WI38 (cell line): ENCODE measurements at regions not wholly inside any gene's neighbourhood (a gene's known extent, or its start where the extent isn't known, plus 50 kb on each side); places are given as distances from the start of the nearest gene placed in this dataset.

Experiments
- H3K4me3 ChIP-seq: 2 replicates; pipeline ENCODE4 v1.5.1; 2011; ENCODE audit warnings: low read depth, mild to moderate bottlenecking, control low read depth, low read length
- TF ChIP-seq, protein P1 (sequence below): IDR thresholded peaks from 2 replicates; pipeline ENCODE4 v1.5.1; 2012; ENCODE audit warnings: low read depth, mild to moderate bottlenecking, control low read depth, low read length

DNA sequence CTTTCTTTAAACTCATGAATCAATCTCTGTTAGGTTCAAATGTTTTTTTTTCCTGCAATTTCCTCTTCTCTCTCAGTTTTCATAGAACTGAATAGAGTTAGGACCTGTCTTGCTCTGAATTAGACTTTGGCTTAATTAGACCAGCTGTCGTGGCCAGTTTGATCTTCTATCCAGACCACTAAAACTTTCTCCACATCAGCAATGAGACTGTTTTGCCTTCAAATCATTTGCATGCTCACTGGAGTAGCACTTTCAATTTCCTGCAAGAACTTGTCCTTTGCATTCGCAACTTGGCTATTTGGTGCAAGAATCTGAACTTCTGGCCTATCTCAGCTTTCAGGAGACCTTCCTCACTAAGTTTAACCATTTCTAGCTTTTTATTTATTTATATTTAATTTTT is 2002.2 kb upstream of the PIK3C3 start:
- TF ChIP-seq, protein P1, sequence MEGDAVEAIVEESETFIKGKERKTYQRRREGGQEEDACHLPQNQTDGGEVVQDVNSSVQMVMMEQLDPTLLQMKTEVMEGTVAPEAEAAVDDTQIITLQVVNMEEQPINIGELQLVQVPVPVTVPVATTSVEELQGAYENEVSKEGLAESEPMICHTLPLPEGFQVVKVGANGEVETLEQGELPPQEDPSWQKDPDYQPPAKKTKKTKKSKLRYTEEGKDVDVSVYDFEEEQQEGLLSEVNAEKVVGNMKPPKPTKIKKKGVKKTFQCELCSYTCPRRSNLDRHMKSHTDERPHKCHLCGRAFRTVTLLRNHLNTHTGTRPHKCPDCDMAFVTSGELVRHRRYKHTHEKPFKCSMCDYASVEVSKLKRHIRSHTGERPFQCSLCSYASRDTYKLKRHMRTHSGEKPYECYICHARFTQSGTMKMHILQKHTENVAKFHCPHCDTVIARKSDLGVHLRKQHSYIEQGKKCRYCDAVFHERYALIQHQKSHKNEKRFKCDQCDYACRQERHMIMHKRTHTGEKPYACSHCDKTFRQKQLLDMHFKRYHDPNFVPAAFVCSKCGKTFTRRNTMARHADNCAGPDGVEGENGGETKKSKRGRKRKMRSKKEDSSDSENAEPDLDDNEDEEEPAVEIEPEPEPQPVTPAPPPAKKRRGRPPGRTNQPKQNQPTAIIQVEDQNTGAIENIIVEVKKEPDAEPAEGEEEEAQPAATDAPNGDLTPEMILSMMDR = no peak
- no peak overlapping the region for H3K4me3 ChIP-seq

DNA sequence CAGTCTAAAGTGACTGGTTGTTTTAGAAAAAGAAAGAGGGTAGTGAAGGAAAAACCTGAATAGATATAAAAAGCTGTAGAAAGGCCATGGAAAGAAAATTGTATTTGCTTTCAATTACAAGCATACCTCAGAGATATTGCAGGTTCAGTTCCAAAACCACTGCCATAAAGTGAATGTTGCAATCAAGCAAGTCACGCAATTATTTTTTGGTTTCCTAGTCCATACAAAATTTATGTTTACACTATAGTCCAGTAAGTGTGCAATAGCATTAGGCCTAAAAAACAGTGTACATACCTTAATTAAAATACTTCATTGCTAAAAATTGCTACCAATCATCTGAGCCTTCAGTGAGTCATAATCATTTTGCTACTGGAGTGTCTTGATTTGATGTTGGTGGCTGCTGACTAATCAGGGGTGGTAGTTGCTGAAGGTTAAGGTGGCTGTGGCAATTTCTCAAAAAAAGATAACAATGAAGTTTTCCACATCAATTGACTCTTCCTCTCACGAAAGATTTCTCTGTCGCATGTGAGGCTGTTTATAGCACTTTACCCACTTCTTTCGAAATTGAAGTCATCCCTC is 2003.8 kb upstream of the PIK3C3 start:
- TF ChIP-seq, protein P1 = no peak

DNA sequence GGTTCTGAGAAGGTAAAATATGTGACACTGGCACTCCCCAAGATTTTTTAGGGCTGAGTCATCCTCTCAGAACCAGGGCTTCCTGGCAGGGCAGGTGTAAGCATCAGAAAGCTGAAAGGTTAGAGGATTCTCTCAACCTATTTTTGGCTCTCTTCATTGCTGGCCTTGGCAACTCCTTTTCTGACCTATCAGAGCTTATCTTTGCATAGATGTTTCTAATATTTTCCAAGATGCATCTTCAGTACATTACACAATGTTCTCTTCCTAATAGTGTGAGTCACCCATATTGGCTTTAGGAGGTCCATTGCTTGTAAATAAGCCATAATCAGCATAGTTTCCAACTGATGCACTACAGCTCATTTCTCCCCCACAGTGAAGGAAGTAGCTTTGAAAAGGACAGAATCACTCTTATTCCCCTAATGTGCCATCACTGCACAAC is 2008.4 kb upstream of the PIK3C3 start:
- H3K4me3 ChIP-seq = no peak overlapping the region
- TF ChIP-seq, protein P1 = no peak

More for the DNA sequence above, 2003.8 kb upstream of the PIK3C3 start:
- H3K4me3 ChIP-seq = no peak overlapping the region

DNA sequence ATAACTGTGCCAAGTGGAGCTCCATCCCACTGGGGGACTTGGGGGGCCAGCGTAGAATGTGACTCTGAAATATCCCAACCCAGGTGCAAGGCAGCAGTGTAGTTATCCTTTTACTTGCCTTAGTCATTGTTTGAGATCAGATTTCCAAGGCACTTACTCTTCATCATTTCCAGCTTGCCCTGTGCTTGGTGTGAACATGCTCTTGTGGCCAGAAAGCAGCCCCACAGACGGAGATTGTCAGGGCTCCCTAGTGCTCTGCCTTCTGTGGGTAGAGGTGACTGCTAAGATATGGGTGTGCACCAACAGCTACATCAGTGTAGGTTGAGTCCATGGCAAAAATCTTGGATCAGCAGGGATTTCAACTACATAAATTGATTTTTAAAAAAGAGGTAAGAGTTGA is 2010.0 kb upstream of the PIK3C3 start:
- TF ChIP-seq, protein P1 = no peak
- H3K4me3 ChIP-seq = no peak overlapping the region

DNA sequence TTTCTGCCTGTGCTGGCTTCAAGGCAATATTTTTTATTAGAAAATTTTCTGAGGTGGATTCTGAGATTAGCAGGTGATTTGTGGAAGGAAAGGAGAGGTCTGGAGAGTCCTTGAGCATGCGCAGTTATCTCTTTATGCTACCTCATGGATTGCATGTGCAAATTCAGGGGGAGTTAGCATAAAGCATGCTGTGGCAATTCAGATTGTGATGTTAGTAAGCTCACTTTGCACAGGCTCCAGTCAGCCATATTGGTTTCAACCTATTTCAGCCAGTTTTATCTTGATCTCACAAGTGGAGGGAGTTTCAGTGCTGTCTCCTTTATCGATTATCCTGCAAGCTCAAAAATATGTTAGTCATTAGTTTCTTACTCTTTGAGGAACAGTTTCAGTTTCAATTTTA is 2012.3 kb upstream of the PIK3C3 start:
- TF ChIP-seq, protein P1 = no peak

DNA sequence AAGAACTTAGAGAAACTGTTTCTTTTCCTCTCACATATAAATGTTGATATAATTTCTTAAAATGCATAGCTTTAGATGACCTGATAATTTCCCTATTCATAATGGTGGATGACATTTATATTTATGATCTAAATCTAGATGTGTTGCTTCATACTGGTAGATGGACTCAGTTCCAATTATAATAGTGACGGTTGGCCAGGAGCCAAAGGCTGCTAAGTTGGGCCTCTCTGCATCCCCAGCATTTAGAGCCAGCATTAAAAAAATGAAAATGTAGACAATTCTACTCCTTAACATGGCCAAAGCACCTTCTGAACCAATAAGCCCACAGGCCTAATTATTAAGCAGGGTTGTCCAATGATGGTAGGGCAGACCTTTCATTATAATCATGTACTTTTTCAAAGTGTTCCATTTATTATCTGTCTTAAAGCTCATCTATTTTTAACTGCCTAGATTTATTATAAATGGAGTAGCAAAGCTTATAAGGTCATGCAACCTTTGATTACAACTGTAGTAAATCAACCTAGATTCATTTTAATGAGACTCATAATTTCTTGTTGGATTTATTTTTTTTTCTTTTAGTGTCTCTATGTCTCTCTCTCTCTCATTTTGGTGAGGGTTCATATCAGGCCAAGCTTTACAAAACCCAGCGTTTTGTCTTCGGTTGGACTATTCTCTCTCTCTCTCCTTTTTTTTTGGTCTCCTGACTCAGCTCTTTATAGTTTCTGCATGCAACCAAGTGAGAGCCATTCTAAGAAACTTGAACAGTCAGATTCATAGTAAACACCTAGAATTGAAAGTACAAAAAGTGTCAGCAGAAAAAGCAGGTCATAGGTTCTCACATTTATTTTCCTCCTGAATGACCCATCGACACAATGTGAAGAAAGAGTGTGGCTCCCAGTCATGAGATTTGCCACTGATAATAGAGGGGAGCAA is 2016.1 kb upstream of the PIK3C3 start:
- TF ChIP-seq, protein P1 = no peak
- H3K4me3 ChIP-seq = no peak overlapping the region

More for the DNA sequence above, 2012.3 kb upstream of the PIK3C3 start:
- no peak overlapping the region for H3K4me3 ChIP-seq

DNA sequence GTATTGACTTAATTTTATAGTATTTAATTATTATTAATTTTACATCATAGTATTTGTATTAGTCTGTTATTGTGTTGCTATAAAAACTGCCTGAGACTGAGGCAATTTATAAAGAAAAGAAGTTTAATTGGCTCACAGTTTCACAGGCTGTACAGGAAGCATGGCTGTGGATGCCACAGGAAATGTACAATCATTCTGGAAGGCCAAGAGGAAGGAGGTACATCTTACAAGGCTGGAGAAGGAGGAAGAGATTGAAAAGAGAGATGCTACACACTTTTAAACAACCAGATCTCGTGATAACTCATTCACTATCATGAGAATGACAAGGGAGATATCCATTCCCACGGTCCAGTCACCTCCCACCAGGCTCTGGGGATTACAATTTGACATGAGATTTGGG is 2019.4 kb upstream of the PIK3C3 start:
- TF ChIP-seq, protein P1 = no peak
- no peak overlapping the region for H3K4me3 ChIP-seq
